HCT116 (cell line): ENCODE measurements at regions not wholly inside any gene's neighbourhood (a gene's known extent, or its start where the extent isn't known, plus 50 kb on each side); places are given as distances from the start of the nearest gene placed in this dataset.
"Not testable (repeated sequence)": the region's sequence is repeated elsewhere in the genome, so short reads cannot be mapped to it uniquely, and the experiment has no call there.

Experiments
- ATAC-seq: fragments of 200-7000 bp; cut with Tn5 transposase; 2 replicates; pipeline ENCODE4 v1.9.1; 2020; ENCODE audit warnings: mild to moderate bottlenecking, moderate library complexity
- BruUV-seq: library from RNA; stranded (reverse); fragments of 400-500 nt; replicated peaks from 2 replicates; lab custom pipeline; 2021; lab: Mats Ljungman, UMichigan
- CTCF ChIA-PET: fragments of 300-600 bp; sonication (Branson Sonifier 250); formaldehyde crosslinking; loops from one replicate; lab custom pipeline; 2021; ENCODE audit warnings: antibody characterized with exemption; lab: Charles Lee
- POLR2A ChIA-PET: fragments of 300-600, 350-600 bp; sonication (Branson Sonifier 250); formaldehyde crosslinking; loops from one replicate; lab custom pipeline; 2021; ENCODE audit warnings: antibody characterized with exemption; lab: Charles Lee
- RAD21 ChIA-PET, 2 experiments: fragments of 300-600 bp; sonication (Branson Sonifier 250); formaldehyde crosslinking; loops; one replicate each; lab custom pipeline; 2023; ENCODE audit warnings: low total read pairs in 2 of 2; ENCODE audit not compliant: uncharacterized antibody in 2 of 2, unreplicated experiment in 2 of 2, low non-redundant PET in 1 of 2; lab: Charles Lee
- DNase-seq: peaks from one replicate; pipeline ENCODE4 v3.0.0-alpha.2; 2010; ENCODE audit warnings: low read depth, low spot score
- H2AFZ ChIP-seq: fragments of 200-600 bp; shearing (Covaris generic), sonication (generic); 2 replicates; pipeline ENCODE4 v1.6.1; 2017; ENCODE audit warnings: low read depth, mixed run types, mixed read lengths, antibody characterized with exemption, low read length; ENCODE audit not compliant: poor library complexity, severe bottlenecking
- H3K27ac ChIP-seq: 2 replicates; pipeline ENCODE4 v1.5.1; 2012; ENCODE audit warnings: low read depth, low read length
- H3K27me3 ChIP-seq: fragments of 200-600 bp; sonication (generic); 2 replicates; pipeline ENCODE4 v1.6.1; 2016; ENCODE audit warnings: mixed run types, low read length, mixed read lengths; ENCODE audit not compliant: insufficient read depth
- H3K36me3 ChIP-seq, 2 experiments: fragments of 200-500 bp in 1 of 2; fragments of 200-600 bp in 1 of 2; sonication (Bioruptor generic) in 1 of 2; sonication (generic) in 1 of 2; 2 replicates each; pipeline versions ENCODE4 v1.5.1 to v1.6.1; 2014 to 2016; ENCODE audit warnings: low read length in 2 of 2, inconsistent platforms in 1 of 2, mixed read lengths in 1 of 2, mixed run types in 1 of 2; ENCODE audit not compliant: insufficient read depth in 2 of 2, control insufficient read depth in 1 of 2
- H3K4me1 ChIP-seq, 2 experiments: fragments of 200-600 bp in 1 of 2; sonication (generic) in 1 of 2; 2 replicates each; pipeline versions ENCODE4 v1.5.1 to v1.6.1; 2012 to 2017; ENCODE audit warnings: low read length in 2 of 2, inconsistent platforms in 1 of 2, mild to moderate bottlenecking in 1 of 2, mixed read lengths in 1 of 2, mixed run types in 1 of 2, moderate library complexity in 1 of 2; ENCODE audit not compliant: insufficient read depth in 2 of 2, control insufficient read depth in 1 of 2
- H3K4me2 ChIP-seq: fragments of 200-600 bp; sonication (generic); 2 replicates; pipeline ENCODE4 v1.6.1; 2017; ENCODE audit warnings: mixed run types, low read length, mixed read lengths
- H3K4me3 ChIP-seq, 2 experiments: fragments of 200-600 bp in 1 of 2; sonication (generic) in 1 of 2; replicated peaks in 1 of 2; 2 replicates each; pipeline ENCODE4 v1.5.1; 2011 to 2016; ENCODE audit warnings: low read length in 2 of 2, control low read depth in 1 of 2, low read depth in 1 of 2, mild to moderate bottlenecking in 1 of 2, mixed read lengths in 1 of 2, mixed run types in 1 of 2
- H3K79me2 ChIP-seq: fragments of 200-600 bp; sonication (generic); 2 replicates; pipeline ENCODE4 v1.6.1; 2017; ENCODE audit warnings: mild to moderate bottlenecking, mixed run types, low read length, moderate library complexity, mixed read lengths; ENCODE audit not compliant: insufficient read depth
- H3K9ac ChIP-seq: fragments of 200-600 bp; sonication (generic); 2 replicates; pipeline ENCODE4 v1.6.1; 2016; ENCODE audit warnings: low read length, mixed read lengths
- H3K9me2 ChIP-seq: fragments of 200-600 bp; sonication (generic), shearing (Covaris generic); 2 replicates; pipeline ENCODE4 v1.6.1; 2017; ENCODE audit warnings: mixed run types, mild to moderate bottlenecking, moderate library complexity; ENCODE audit not compliant: insufficient read depth
- H3K9me3 ChIP-seq, 2 experiments: fragments of 200-500 bp in 1 of 2; fragments of 200-600 bp in 1 of 2; sonication (Bioruptor generic) in 1 of 2; sonication (generic) in 1 of 2; 2 replicates each; pipeline ENCODE4 v1.6.1; 2014 to 2017; ENCODE audit warnings: low read length in 2 of 2, mixed read lengths in 2 of 2, inconsistent platforms in 1 of 2, low read depth in 1 of 2, mild to moderate bottlenecking in 1 of 2, mixed run types in 1 of 2, moderate library complexity in 1 of 2; ENCODE audit not compliant: control insufficient read depth in 1 of 2, insufficient read depth in 1 of 2
- H4K20me1 ChIP-seq: fragments of 200-600 bp; sonication (generic), shearing (Covaris generic); 2 replicates; pipeline ENCODE4 v1.6.1; 2017; ENCODE audit warnings: mixed run types, mild to moderate bottlenecking, moderate library complexity; ENCODE audit not compliant: insufficient read depth
- intact Hi-C: fragments of 100-400 bp; cut with micrococcal nuclease; formaldehyde crosslinking; loops from 2 replicates; pipeline ENCODE4 v1.10.0; 2022

DNA sequence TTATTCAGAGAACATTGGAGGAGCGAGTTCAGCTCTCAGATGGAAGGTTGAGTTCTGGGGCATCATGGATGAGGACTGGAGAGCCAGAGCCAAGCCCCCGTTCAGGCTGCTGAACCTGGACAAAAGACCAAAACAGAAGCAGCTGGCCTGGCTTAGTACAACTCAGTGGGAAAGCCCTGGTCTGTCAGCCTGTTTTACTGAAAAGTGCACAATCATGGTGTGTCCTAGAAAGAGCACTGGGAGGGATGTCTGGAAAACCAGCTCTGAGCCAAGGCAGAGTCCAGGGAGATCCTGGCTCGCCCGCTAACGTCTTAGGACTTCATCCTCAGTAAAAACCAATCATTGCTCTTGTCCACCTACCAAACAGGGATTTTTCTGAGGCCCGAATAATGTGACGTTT, 129.7 kb upstream of the MTLN start:
- H2AFZ ChIP-seq, H3K9ac ChIP-seq, H4K20me1 ChIP-seq, POLR2A ChIA-PET, BruUV-seq, H3K27me3 ChIP-seq, H3K9me2 ChIP-seq, intact Hi-C loops, H3K36me3 ChIP-seq, H3K4me3 ChIP-seq, H3K27ac ChIP-seq, RAD21 ChIA-PET, H3K4me2 ChIP-seq, H3K4me1 ChIP-seq, ATAC-seq, DNase-seq, H3K79me2 ChIP-seq, H3K9me3 ChIP-seq, CTCF ChIA-PET: not testable (repeated sequence)

GRCh38 chr2:110339126-110339525, 126.8 kb upstream of the MTLN start:
- H3K27me3 ChIP-seq, H2AFZ ChIP-seq, H3K9me2 ChIP-seq, H3K4me3 ChIP-seq, BruUV-seq, H3K79me2 ChIP-seq, DNase-seq, H4K20me1 ChIP-seq, RAD21 ChIA-PET, CTCF ChIA-PET, H3K9ac ChIP-seq, H3K4me1 ChIP-seq, H3K36me3 ChIP-seq, H3K4me2 ChIP-seq, POLR2A ChIA-PET, H3K9me3 ChIP-seq, intact Hi-C loops, H3K27ac ChIP-seq: not testable (repeated sequence)
- ATAC-seq: peak; percentile 77

DNA sequence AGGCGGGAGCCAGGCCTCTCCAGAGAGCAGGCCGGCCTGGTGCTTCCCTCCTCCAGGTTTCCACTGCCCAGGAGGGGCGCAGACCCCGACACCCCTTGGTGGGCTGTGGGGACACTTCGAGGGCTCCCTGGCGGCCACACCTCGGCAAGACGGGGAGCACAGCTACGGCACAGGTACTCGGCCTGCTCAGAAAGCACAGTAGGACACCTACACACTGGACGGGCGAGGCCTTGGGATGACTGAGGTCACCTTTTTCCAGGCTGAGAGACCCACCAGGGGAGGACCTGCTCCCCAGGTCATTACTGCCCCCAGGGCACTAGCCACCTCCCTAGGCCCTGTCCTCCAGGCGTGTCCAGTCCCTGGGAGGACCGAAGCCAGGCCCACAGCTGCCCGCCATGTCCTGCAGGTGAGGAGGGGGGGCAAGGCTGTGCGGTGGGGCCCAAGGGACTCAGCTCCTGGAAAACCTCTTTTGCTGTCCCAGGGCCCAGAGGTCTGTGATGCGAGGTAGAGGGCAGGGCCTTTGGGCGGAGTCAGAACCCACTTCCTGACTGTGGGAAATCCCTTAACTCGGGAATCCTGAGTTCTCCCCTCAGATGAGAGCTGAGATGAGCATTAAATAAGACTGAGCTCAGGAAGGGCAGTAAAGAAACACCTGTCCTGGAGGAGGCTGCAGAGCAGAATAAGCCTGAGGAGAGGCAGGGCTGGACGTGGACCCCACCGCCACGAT, 126.1 kb upstream of the MTLN start:
- H3K27me3 ChIP-seq, intact Hi-C loops, H3K79me2 ChIP-seq, H3K4me1 ChIP-seq, H4K20me1 ChIP-seq, H3K9ac ChIP-seq, H3K27ac ChIP-seq, H3K9me3 ChIP-seq, H3K9me2 ChIP-seq, H2AFZ ChIP-seq, CTCF ChIA-PET, H3K36me3 ChIP-seq, H3K4me2 ChIP-seq, DNase-seq, H3K4me3 ChIP-seq, BruUV-seq, POLR2A ChIA-PET, RAD21 ChIA-PET: not testable (repeated sequence)
- ATAC-seq: peak; percentile 31

DNA sequence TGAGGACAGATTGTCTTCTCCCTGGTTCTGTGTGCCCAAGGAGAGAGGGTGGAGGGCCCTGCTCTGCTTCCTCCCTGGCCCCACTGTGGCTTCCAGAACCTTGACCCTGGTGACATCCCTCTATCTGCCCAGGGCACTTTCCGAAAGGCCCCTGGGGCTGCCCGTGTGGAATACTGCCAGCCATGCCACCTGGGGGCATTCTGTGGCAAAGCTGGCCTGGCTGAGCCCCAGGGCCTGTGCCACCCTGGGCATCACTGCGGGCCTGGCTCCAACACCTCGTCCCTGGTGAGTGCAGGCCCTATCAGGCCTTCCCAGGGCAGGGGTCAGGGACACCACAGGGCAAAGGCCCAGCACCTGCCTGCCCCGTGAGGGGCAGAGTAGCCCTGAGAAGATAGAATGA, 123.7 kb upstream of the MTLN start:
- intact Hi-C loops, H3K4me3 ChIP-seq, H3K9ac ChIP-seq, DNase-seq, H3K9me2 ChIP-seq, H3K27ac ChIP-seq, H3K36me3 ChIP-seq, H3K9me3 ChIP-seq, H4K20me1 ChIP-seq, H3K27me3 ChIP-seq, H3K79me2 ChIP-seq, CTCF ChIA-PET, ATAC-seq, BruUV-seq, RAD21 ChIA-PET, POLR2A ChIA-PET, H2AFZ ChIP-seq, H3K4me1 ChIP-seq, H3K4me2 ChIP-seq: not testable (repeated sequence)
